ENCODE measurements at regions not wholly inside any gene's neighbourhood (a gene's known extent, or its start where the extent isn't known, plus 50 kb on each side); places are given as distances from the start of the nearest gene placed in this dataset.

- Histone ChIP-seq H3K36me3 (replicated peaks; ENCODE audit: insufficient read depth, low read depth) (no peaks in the 10 kb centered on the region), H3K9me2 (replicated peaks; ENCODE audit: insufficient read depth) (no peaks in the 10 kb centered on the region), H4K20me1 (ENCODE audit: insufficient read depth, poor library complexity, severe bottlenecking) (no peaks in the 10 kb centered on the region), H3K4me1 (ENCODE audit: insufficient read depth) (no peaks in the 10 kb centered on the region), H2AFZ (no peak overlapping the region), H3K79me2 (no peaks in the 10 kb centered on the region), H3K4me2 (no peak overlapping the region), H3K4me3 (no peak overlapping the region), H3K9me3 (ENCODE audit: low read depth) (no peaks in the 10 kb centered on the region), H3K27me3 (no peaks in the 10 kb centered on the region), H3K27ac (no peak overlapping the region)
- WGBS (ENCODE audit: low lambda C conversion rate, missing lambda C conversion rate), result 47% methylated on average over 1 of the region's 1 CpG
- no peak for TF ChIP-seq EZH2 (IDR thresholded peaks at IDR 0.05; ENCODE audit: borderline replicate concordance)
- no peak for TF ChIP-seq EZH2phosphoT487 (IDR thresholded peaks at IDR 0.05; ENCODE audit: low read depth, severe bottlenecking, unreplicated experiment)
- no peak for TF ChIP-seq CTCF (IDR thresholded peaks at IDR 0.05; ENCODE audit: poor library complexity)
- no peak for DNase-seq (ENCODE audit: low spot score)
Measured at GRCh38 chr13:55516610-55517009, 1624.1 kb upstream of the PRR20A start.

GRCh38 chr13:55517312-55517711 lies 1623.4 kb upstream of the PRR20A start:
- no peaks in the 10 kb centered on the region for H3K79me2 ChIP-seq
- no peak for TF ChIP-seq EZH2 (IDR thresholded peaks at IDR 0.05; ENCODE audit: borderline replicate concordance)
- peak; percentile 31 for TF ChIP-seq CTCF (IDR thresholded peaks at IDR 0.05; ENCODE audit: poor library complexity)
- TF ChIP-seq EZH2phosphoT487 (IDR thresholded peaks at IDR 0.05; ENCODE audit: low read depth, severe bottlenecking, unreplicated experiment), result no peak
- no peaks in the 10 kb centered on the region for H3K27me3 ChIP-seq
- no peaks in the 10 kb centered on the region for H3K9me2 ChIP-seq (replicated peaks; ENCODE audit: insufficient read depth)
- no peak for DNase-seq (ENCODE audit: low spot score)
- no peaks in the 10 kb centered on the region for H3K4me1 ChIP-seq (ENCODE audit: insufficient read depth)
- H4K20me1 ChIP-seq (ENCODE audit: insufficient read depth, poor library complexity, severe bottlenecking), result no peaks in the 10 kb centered on the region
- H3K36me3 ChIP-seq (replicated peaks; ENCODE audit: insufficient read depth, low read depth), result no peaks in the 10 kb centered on the region
- 58% methylated on average over 1 of the region's 1 CpG for WGBS (ENCODE audit: low lambda C conversion rate, missing lambda C conversion rate)
- no peak overlapping the region for H3K4me2 ChIP-seq
- no peak overlapping the region for H3K4me3 ChIP-seq
- no peak overlapping the region for H3K27ac ChIP-seq
- H2AFZ ChIP-seq, result no peak overlapping the region
- no peaks in the 10 kb centered on the region for H3K9me3 ChIP-seq (ENCODE audit: low read depth)

DNA sequence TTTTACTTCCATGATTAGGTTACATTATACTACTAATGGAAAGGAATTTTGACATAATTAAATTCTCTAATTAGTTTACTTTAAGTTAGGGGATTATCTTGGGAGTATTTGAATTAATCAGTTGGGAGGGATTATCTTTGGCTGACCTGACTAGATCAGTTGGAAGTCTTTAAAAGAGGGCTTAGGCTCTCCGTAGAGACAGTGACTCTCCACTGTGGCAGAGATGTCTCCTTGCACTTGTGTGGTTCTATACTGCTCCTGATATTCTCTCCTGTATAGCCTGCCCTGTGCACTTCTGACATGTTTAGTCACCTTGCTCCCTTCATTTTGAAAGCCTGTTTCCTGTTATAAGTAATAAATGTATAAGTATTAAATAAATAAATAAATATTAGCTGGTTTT lies 1612.3 kb upstream of the PRR20A start:
- Histone ChIP-seq H3K4me2 (no peak overlapping the region), H3K27me3 (no peaks in the 10 kb centered on the region), H3K9me2 (replicated peaks; ENCODE audit: insufficient read depth) (no peaks in the 10 kb centered on the region), H3K4me1 (ENCODE audit: insufficient read depth) (no peaks in the 10 kb centered on the region), H3K27ac (no peak overlapping the region), H3K36me3 (replicated peaks; ENCODE audit: insufficient read depth, low read depth) (no peaks in the 10 kb centered on the region), H3K9me3 (ENCODE audit: low read depth) (no peaks in the 10 kb centered on the region), H4K20me1 (ENCODE audit: insufficient read depth, poor library complexity, severe bottlenecking) (no peaks in the 10 kb centered on the region), H3K4me3 (no peak overlapping the region), H3K79me2 (no peaks in the 10 kb centered on the region), H2AFZ (no peak overlapping the region)
- whole genome bisulfite sequencing (ENCODE audit: low lambda C conversion rate, missing lambda C conversion rate), result 65% methylated on average over 1 of the region's 1 CpG
- no peak for DNase-seq (ENCODE audit: low spot score)
- TF ChIP-seq EZH2 (IDR thresholded peaks at IDR 0.05; ENCODE audit: borderline replicate concordance) (no peak), CTCF (IDR thresholded peaks at IDR 0.05; ENCODE audit: poor library complexity) (no peak)

DNA sequence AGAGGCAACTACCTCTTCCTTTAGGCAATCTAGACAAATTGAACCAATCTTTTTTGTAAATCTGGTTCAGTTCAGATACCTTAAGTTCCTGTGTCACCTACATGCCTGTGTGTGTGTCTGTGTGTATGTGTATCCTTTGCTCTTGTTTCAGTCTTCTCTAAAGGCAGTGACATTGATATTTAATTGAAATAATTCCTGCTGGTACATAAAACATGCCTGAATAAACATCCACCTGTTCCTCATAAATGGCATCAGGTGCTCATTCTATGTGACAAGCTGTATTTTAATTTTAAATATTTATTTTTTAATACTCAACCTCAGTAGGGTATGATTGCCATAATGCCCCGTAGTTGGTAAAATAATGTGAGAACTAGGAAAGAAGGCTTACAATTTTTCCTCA lies 1606.4 kb upstream of the PRR20A start:
- Histone ChIP-seq H3K27me3 (no peaks in the 10 kb centered on the region), H3K9me3 (ENCODE audit: low read depth) (no peaks in the 10 kb centered on the region), H3K27ac (no peak overlapping the region), H3K4me1 (ENCODE audit: insufficient read depth) (no peaks in the 10 kb centered on the region), H3K4me3 (no peak overlapping the region), H4K20me1 (ENCODE audit: insufficient read depth, poor library complexity, severe bottlenecking) (no peaks in the 10 kb centered on the region), H3K36me3 (replicated peaks; ENCODE audit: insufficient read depth, low read depth) (no peaks in the 10 kb centered on the region), H3K9me2 (replicated peaks; ENCODE audit: insufficient read depth) (no peaks in the 10 kb centered on the region), H3K4me2 (no peak overlapping the region), H2AFZ (no peak overlapping the region), H3K79me2 (no peaks in the 10 kb centered on the region)
- TF ChIP-seq EZH2phosphoT487 (IDR thresholded peaks at IDR 0.05; ENCODE audit: low read depth, severe bottlenecking, unreplicated experiment) (no peak), EZH2 (IDR thresholded peaks at IDR 0.05; ENCODE audit: borderline replicate concordance) (no peak), CTCF (IDR thresholded peaks at IDR 0.05; ENCODE audit: poor library complexity) (no peak)
- WGBS (ENCODE audit: low lambda C conversion rate, missing lambda C conversion rate), result 95% methylated on average over 1 of the region's 1 CpG
- no peak for DNase-seq (ENCODE audit: low spot score)

All from hepatocyte (in vitro differentiated cells).